ENCODE measurements at regions not wholly inside any gene's neighbourhood (a gene's known extent, or its start where the extent isn't known, plus 50 kb on each side); places are given as distances from the start of the nearest gene placed in this dataset.
A peak's percentile ranks its signal among the peaks of the same experiment; 100 is the strongest.
"Not testable (repeated sequence)": the region's sequence is repeated elsewhere in the genome, so short reads cannot be mapped to it uniquely, and the experiment has no call there.

DNA sequence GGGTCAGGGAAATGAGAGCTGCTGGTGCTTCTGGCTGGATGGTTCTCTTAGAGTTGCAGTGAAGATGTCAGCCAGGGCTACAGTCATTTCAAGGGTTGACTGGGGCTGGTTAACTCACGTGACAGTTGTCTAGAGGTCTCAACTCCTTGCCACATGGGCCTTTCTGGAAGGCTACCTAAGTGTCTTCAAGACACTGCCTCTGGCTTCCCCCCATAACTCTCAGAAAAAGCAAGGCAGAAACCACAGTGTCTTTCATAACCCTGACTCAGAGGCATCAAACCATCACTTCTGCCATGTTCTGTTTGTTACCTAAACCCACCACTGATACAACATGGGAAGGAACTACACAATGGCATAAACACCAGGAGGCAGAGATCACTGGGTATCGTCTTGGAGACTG lies 828.9 kb downstream of the EPHA4 start:
- DNase-seq: no peak

DNA sequence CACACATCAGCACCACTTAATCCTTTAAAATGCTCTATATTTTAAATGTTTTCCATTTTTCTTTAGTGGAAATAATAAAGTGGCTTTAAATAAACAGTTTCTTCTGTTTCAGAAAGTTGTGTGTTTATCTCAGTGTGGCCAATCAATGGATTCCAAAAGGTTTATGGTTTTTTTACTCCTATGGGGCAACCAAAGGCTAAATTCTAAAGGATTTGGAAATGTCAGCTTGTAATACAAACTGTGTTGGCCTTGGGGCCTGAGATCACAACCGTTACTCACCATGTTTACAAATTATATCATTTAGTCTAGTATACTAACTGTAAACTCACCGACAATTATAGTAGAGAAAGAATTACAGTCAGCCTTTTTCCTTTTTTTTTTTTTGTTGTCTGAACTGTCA lies 827.2 kb downstream of the EPHA4 start:
- DNase-seq: no peak

- DNase-seq: no peak
Measured at GRCh38 chr2:220745682-220746081, 826.4 kb downstream of the EPHA4 start.

DNA sequence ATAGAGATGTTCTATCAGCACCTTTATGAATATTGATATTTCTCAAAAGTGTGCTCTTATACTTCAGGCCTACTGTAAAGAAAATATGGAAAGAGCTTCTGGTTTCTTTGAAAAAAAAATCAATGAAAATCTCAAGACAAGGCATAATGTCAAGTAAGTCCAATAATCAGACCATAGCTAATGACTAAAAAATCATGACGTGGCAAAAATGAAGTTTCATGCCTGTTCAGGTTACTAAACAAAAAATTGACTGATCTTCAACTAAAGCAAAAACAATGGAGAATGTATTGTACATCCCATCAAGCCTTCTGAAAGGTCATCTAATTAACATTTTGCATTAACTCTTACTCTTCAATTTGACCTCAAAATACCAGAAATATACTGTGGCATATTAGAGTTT lies 824.4 kb downstream of the EPHA4 start:
- DNase-seq: no peak

GRCh38 chr2:220748875-220749479 lies 823.1 kb downstream of the EPHA4 start:
- no peak for DNase-seq

DNA sequence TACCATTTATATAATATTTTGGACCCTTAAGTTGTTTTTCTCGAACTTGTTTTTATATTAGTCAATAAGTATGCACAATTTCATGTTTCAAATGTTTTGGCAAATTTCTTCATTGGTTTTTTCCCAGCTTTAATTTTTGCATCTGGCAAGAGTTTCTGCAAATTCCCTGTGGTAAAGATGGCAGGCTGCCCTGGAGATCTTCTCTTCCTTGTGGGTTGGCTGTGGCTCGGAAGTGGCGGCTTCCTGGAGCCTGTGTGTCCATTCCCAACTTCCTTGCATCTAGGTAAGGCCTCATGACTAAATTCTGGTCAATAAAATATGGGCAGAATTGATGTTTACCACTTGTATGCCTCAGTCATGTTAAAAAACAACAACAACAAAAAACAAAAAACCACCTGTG lies 818.6 kb downstream of the EPHA4 start:
- DNase-seq: no peak

DNA sequence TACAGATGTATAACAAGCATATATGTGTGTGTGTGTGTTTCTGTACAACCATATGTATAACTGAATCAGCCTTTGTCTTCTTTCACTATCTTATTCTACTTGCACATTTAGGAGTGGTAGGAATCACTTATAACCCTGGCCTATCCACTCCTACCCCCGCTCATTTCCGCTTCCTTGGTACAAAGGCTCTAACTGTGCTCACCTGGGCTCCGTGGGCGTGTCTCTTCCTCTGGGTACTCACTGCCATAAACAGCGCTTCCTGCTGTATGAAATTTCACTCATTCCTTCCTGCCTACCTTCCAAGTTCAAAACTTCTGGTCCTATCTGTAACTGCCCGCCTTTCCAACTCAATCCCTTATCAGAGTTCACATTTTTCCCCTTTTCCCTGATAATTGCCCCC lies 815.5 kb downstream of the EPHA4 start:
- DNase-seq: no peak

DNA sequence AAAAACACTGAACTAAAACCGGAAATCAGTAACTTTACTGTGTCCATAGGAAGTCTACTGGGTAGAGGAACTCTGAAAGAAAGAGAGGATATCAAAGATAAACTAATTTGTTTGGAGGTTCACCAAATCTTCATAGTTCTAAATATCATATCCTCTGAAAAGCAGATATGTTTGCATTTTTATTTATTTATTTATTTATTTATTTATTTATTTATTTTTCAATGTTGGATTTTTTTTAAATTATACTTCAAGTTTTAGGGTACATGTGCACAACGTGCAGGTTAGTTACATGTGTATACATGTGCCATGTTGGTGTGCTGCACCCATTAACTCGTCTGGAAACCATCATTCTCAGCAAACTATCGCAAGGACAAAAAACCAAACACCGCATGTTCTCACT lies 813.7 kb downstream of the EPHA4 start:
- not testable (repeated sequence) for DNase-seq

DNA sequence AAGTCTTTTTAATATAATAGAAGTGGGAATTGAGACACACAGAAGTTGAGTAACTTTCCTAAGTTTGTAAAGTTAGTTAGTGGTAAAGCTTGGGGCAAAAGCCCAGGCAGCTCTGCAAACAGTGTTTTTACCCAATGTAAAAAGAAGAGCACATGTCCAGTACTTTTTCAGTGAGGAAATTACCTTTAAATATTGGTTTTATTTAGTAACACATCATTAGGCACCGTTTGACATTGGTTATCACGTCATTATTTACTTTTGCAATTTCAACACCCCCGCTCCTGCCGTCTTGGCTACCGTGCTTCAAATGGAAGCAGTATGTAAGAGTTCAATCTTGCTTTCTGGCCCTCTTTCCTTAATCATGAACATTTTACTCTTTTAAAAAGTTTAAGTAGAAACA lies 807.9 kb downstream of the EPHA4 start:
- DNase-seq: no peak

DNA sequence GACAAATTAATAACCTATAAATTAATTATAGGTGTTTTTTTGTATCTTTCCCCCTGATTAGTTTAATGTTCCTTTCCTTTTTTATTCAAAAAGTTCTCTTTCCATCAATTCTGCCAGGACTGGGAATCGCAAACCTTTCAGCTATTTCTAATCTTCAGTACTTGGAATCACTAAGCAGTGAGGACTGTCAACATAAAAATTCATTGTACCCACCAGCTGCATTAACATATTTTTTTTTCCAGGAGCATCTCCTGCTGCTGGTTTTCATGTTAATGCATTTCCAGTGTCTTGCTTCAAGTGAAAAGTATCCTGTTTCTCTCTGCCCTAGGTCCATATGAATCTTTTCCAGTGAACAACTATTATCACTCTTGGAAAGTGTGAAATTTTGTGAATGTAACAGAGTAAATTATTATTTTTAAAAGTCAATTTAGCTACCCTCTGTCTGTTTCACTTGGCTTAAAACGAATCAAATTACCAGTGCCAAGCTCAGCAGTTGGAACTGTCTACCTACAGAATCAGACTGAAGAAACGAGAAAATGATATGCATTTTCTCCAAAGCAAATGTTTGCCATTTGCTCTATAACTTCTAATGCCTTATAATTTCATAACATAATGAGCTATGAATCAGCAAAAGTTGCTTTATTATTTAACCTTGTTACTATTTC lies 804.4 kb downstream of the EPHA4 start:
- DNase-seq: no peak

DNA sequence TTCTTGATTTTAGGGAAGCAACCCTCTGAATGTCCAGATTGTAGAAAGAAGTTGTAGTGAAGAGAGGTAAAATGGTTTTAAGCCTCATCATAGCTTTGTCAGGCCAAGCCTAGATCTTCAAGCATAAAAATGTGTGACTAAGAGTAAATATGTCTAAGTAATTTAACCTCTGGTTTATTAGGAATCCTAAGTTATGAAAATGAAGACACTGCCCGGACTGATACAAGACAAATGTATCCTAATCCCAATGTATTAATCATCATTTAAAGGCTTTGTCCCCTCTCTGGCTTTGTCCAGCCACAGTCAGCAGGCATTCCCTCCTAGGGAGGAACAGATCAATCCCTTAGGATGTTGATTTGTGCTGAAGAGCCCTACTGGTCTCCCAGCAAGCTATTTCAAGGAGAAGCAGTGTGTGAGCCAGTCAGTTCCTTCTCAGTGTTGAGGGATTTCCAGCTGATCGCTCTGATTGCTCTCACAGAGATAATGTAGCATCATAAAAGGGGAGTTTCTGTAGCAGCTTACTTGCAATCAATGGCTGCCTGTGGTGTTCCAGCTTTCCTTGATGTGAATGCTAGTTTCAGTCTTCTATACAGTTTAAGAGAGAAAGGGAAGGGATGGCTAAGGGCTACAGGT lies 796.1 kb downstream of the EPHA4 start:
- no peak for DNase-seq

DNA sequence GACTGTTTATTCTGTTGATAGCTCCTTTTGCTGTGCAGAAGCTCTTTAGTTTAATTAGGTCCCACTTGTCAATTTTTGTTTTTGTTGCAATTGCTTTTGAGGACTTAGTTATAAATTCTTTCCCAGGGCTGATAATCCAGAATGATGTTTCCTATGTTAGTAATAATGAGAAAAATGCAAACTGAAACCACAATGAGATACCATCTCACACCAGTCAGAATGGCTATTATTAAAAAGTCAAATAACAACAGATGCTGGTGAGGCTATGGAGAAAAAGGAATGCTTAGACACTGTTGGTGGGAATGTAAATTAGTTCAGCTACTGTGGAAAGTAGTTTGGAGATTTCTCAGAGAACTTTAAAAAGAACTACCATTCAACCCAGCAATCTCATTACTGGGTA lies 793.0 kb downstream of the EPHA4 start:
- not testable (repeated sequence) for DNase-seq

- DNase-seq: no peak
Measured at GRCh38 chr2:220779511-220779910, 792.6 kb downstream of the EPHA4 start.

DNA sequence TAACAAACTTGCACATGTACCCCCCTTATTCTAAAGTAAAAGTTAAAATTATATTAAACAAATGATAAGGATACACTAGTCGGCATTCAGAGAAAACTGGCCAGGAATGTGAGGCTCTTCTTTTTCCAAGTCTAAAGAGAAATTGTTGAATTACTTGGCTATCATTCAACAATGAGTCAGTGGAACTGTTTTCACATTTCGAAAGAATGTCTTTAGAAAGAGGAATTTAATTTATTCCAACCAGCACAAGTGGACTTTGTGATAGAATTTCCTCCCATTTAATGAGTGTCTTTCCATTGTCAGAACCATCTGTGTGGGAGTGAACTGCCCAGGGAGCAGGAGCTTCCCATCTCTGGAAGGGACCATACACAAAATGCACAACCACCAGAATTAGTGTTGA lies 792.2 kb downstream of the EPHA4 start:
- no peak for DNase-seq

GRCh38 chr2:220781622-220782241 lies 790.4 kb downstream of the EPHA4 start:
- DNase-seq: no peak

GRCh38 chr2:220782609-220783113 lies 789.4 kb downstream of the EPHA4 start:
- DNase-seq: no peak

GRCh38 chr2:220783671-220784070 lies 788.4 kb downstream of the EPHA4 start:
- DNase-seq: peak in 1 of 3 experiments; percentile 77

DNA sequence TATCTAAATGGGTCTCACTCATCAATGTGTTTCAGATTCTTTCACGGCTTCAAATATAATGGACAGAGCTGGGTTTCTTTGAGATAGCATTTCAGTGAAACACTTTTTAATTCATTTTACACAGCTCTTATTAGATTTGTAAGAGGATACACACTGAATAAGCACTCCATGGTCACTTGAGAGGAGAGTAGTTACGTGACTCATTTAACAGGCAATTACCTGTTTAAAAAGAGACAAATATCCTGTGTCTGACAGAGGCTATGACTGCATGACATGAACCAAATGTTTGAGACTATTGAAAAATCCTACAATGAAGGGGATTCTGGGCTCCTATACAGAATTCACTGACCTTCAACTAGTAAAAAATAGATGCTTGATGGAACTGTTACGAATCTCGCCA lies 786.9 kb downstream of the EPHA4 start:
- peak; percentile 19 to 84 (median 40) for DNase-seq

DNA sequence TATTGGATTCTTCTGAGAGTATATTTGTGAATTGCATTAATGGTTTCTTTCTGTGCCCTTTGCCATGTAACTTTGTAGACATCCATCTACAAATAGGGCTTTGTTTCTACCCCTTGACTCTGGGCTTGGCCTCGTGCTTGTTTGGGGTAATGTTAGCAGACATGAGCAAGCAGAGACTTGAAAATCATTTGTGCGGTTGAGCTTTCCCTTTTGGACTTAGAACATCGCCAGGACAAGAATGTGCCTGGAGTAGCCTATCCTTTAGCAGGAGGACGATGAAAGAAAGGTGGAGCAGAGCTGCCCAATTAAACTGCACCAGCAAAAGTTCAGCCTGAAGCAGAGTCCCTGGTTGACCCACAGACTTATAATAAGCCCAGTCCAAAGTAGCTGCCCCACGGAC lies 785.9 kb downstream of the EPHA4 start:
- DNase-seq: no peak

GRCh38 chr2:220787251-220787650 lies 784.9 kb downstream of the EPHA4 start:
- no peak for DNase-seq

DNA sequence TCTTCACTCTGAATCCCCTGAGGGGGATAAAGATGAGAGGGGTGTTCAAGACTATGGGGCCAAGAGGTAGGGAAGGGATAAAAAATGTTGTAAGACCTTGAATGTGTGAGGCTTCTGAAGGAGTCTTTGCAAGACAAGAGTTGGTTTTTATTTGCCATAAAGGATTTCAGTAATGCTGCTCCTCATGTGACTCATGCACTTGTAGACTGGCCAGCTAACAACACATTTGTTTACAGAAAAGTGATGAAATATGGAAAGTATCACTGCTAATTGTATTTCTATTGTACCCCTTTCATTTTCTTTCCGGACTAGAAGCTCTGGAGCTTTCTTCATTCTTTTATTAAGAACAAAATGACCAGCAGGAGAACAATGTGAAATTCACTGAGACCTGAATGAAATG lies 782.1 kb downstream of the EPHA4 start:
- no peak for DNase-seq

GRCh38 chr2:220795705-220796104 lies 776.4 kb downstream of the EPHA4 start:
- DNase-seq: no peak

- no peak for DNase-seq
Measured at GRCh38 chr2:220811115-220811514, 761.0 kb downstream of the EPHA4 start.

Measured in NCI-H1417 (cell line).